PC-3 (cell line): ENCODE measurements at regions not wholly inside any gene's neighbourhood (a gene's known extent, or its start where the extent isn't known, plus 50 kb on each side); places are given as distances from the start of the nearest gene placed in this dataset.

Experiments used
- ATAC-seq: fragments of 200-7000 bp; cut with Tn5 transposase; 2 replicates; pipeline ENCODE4 v1.9.1; 2020; ENCODE audit warnings: mild to moderate bottlenecking, moderate library complexity
- BruUV-seq: library from RNA; stranded (reverse); fragments of 400-500 nt; replicated peaks from 2 replicates; lab custom pipeline; 2021; lab: Mats Ljungman, UMichigan
- CTCF ChIA-PET: fragments of 300-600 bp; sonication (Branson Sonifier 250); formaldehyde crosslinking; loops from one replicate; lab custom pipeline; 2022; ENCODE audit warnings: antibody characterized with exemption; lab: Charles Lee
- POLR2A ChIA-PET: fragments of 300-600 bp; sonication (Branson Sonifier 250); formaldehyde crosslinking; loops from one replicate; lab custom pipeline; 2022; ENCODE audit warnings: antibody characterized with exemption; ENCODE audit not compliant: unreplicated experiment; lab: Charles Lee
- DNase-seq: peaks from one replicate; pipeline ENCODE4 v3.0.0-alpha.2; 2015
- H2AFZ ChIP-seq: fragments of 300-600 bp; sonication (generic); 2 replicates; pipeline ENCODE4 v1.6.0; 2016; ENCODE audit warnings: antibody characterized with exemption, low read length
- H3F3A ChIP-seq: fragments of 300-600 bp; sonication (generic); one replicate; pipeline ENCODE4 v1.6.0; 2017; ENCODE audit warnings: antibody characterized with exemption, low read length, control low read depth, mild to moderate bottlenecking; ENCODE audit not compliant: unreplicated experiment
- H3K27ac ChIP-seq: fragments of 300-600 bp; sonication (generic); 2 replicates; pipeline ENCODE4 v1.5.1; 2016; ENCODE audit warnings: mild to moderate bottlenecking, low read length
- H3K27me3 ChIP-seq: fragments of 300-600 bp; sonication (generic); 2 replicates; pipeline ENCODE4 v1.6.1; 2016; ENCODE audit warnings: low read length, mixed read lengths
- H3K36me3 ChIP-seq: fragments of 300-600 bp; sonication (generic); 2 replicates; pipeline ENCODE4 v1.6.1; 2016; ENCODE audit warnings: low read depth, mixed run types, low read length, mixed read lengths
- H3K4me1 ChIP-seq: fragments of 300-600 bp; sonication (generic); 2 replicates; pipeline ENCODE4 v1.5.1; 2016; ENCODE audit warnings: low read length; ENCODE audit not compliant: insufficient read depth
- H3K4me2 ChIP-seq: fragments of 300-600 bp; sonication (generic); 2 replicates; pipeline ENCODE4 v1.6.0; 2016; ENCODE audit warnings: low read length
- H3K4me3 ChIP-seq: fragments of 300-600 bp; sonication (generic); 2 replicates; pipeline ENCODE4 v1.5.1; 2016; ENCODE audit warnings: mild to moderate bottlenecking, low read length, mixed read lengths
- H3K79me2 ChIP-seq: fragments of 300-600 bp; sonication (generic); 2 replicates; pipeline ENCODE4 v1.6.1; 2017; ENCODE audit warnings: low read length, mixed read lengths
- H3K9ac ChIP-seq: fragments of 300-600 bp; sonication (generic); 2 replicates; pipeline ENCODE4 v1.6.0; 2016; ENCODE audit warnings: mild to moderate bottlenecking, low read length
- H3K9me2 ChIP-seq: fragments of 300-600 bp; sonication (generic); replicated peaks from 2 replicates; pipeline ENCODE4 v1.6.1; 2016; ENCODE audit warnings: mixed run types, low read length, mixed read lengths
- H3K9me3 ChIP-seq: fragments of 300-600 bp; sonication (generic); 2 replicates; pipeline ENCODE4 v1.6.1; 2016; ENCODE audit warnings: low read length, mixed read lengths
- H4K20me1 ChIP-seq: fragments of 300-600 bp; sonication (generic); 2 replicates; pipeline ENCODE4 v1.6.1; 2016; ENCODE audit warnings: low read length, mixed read lengths
- EZH2 ChIP-seq: fragments of 300-600 bp; sonication (generic); IDR thresholded peaks from one replicate; pipeline ENCODE4 v1.6.1; 2017; ENCODE audit warnings: antibody characterized with exemption, mild to moderate bottlenecking, low read length; ENCODE audit not compliant: unreplicated experiment
- EZH2phosphoT487 ChIP-seq: fragments of 300-600 bp; sonication (generic); IDR thresholded peaks from 2 replicates; pipeline ENCODE4 v1.6.1; 2018; ENCODE audit warnings: mild to moderate bottlenecking, antibody characterized with exemption, low read length, borderline replicate concordance
- intact Hi-C: fragments of 100-400 bp; cut with micrococcal nuclease; formaldehyde crosslinking; loops from 2 replicates; pipeline ENCODE4 v1.9.0; 2023
- TF ChIP-seq, protein P1 (sequence below): fragments of 300-600 bp; sonication (generic); conservative IDR thresholded peaks from 2 replicates; pipeline ENCODE4 v1.5.1; 2017; ENCODE audit warnings: antibody characterized with exemption, low read depth, mild to moderate bottlenecking, low read length

DNA sequence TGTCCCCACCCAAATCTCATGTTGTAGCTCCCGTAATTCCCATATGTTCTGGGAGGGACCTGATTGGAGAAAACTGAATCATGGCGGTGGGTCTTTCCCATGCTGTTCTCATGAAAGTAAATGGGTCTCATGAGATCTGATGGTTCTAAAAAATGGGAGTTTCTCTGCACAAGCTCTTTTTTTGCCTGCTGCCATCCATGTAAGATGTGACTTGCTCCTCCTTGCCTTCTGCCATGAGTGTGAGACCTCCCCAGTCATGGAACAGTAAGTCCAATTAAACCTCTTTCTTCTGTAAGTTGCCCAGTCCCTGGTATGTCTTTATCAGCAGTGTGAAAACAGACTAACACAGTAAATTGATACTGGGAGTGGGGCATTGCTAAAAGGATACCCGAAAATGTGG is 1218.4 kb upstream of the CITED2 start:
- no peak for TF ChIP-seq EZH2
- no peak for TF ChIP-seq EZH2phosphoT487
- TF ChIP-seq, protein P1, sequence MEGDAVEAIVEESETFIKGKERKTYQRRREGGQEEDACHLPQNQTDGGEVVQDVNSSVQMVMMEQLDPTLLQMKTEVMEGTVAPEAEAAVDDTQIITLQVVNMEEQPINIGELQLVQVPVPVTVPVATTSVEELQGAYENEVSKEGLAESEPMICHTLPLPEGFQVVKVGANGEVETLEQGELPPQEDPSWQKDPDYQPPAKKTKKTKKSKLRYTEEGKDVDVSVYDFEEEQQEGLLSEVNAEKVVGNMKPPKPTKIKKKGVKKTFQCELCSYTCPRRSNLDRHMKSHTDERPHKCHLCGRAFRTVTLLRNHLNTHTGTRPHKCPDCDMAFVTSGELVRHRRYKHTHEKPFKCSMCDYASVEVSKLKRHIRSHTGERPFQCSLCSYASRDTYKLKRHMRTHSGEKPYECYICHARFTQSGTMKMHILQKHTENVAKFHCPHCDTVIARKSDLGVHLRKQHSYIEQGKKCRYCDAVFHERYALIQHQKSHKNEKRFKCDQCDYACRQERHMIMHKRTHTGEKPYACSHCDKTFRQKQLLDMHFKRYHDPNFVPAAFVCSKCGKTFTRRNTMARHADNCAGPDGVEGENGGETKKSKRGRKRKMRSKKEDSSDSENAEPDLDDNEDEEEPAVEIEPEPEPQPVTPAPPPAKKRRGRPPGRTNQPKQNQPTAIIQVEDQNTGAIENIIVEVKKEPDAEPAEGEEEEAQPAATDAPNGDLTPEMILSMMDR = no peak
- CTCF ChIA-PET = no interaction called here
- H3K9me2 ChIP-seq = no peaks in the 10 kb centered on the region
- no peaks in the 10 kb centered on the region for H4K20me1 ChIP-seq
- no peak overlapping the region for H2AFZ ChIP-seq
- ATAC-seq (no peak), DNase-seq (no peak)
- no peaks in the 10 kb centered on the region for H3K36me3 ChIP-seq
- intact Hi-C loops = no loop called here
- H3K4me2 ChIP-seq = no peak overlapping the region
- no peaks in the 10 kb centered on the region for H3K79me2 ChIP-seq
- no peak overlapping the region for H3K9ac ChIP-seq
- H3K27ac ChIP-seq = no peak overlapping the region
- H3K4me3 ChIP-seq = no peak overlapping the region
- no peaks in the 10 kb centered on the region for H3K27me3 ChIP-seq
- H3F3A ChIP-seq = no peaks in the 10 kb centered on the region
- no TSS peak for BruUV-seq
- H3K9me3 ChIP-seq = no peaks in the 10 kb centered on the region
- H3K4me1 ChIP-seq = no peaks in the 10 kb centered on the region
- POLR2A ChIA-PET = no interaction called here

DNA sequence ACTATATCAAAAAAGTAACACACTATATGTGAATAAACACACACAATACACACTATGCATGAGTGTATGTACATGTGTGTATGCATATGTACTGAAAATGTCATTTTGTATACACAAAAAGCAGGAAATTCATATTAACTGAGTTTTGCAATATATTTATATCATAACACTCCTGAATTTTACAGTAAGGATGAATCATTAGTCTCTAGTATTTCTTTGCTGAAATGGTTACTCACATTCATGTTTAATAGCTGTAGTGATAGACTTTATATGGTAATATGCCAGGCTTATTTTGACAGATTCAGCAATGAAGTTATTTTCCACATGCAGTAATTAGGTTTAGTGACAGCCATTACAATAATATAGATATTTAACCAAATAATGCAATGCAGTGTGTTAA is 1216.2 kb upstream of the CITED2 start:
- H3K27me3 ChIP-seq = no peaks in the 10 kb centered on the region
- ChIA-PET CTCF (no interaction called here), POLR2A (no interaction called here)
- no peaks in the 10 kb centered on the region for H3F3A ChIP-seq
- H2AFZ ChIP-seq = no peak overlapping the region
- no peak overlapping the region for H3K27ac ChIP-seq
- H3K9me2 ChIP-seq = no peaks in the 10 kb centered on the region
- H3K4me3 ChIP-seq = no peak overlapping the region
- no peaks in the 10 kb centered on the region for H3K9me3 ChIP-seq
- H4K20me1 ChIP-seq = no peaks in the 10 kb centered on the region
- no peak overlapping the region for H3K9ac ChIP-seq
- ATAC-seq = peak; percentile 64
- H3K79me2 ChIP-seq = no peaks in the 10 kb centered on the region
- no peaks in the 10 kb centered on the region for H3K4me1 ChIP-seq
- H3K4me2 ChIP-seq = no peak overlapping the region
- DNase-seq = peak; percentile 26
- TF ChIP-seq EZH2 = no peak
- TF ChIP-seq EZH2phosphoT487 = no peak
- TF ChIP-seq, protein P1 = no peak
- H3K36me3 ChIP-seq = no peaks in the 10 kb centered on the region
- BruUV-seq = no TSS peak
- intact Hi-C loops = no loop called here

DNA sequence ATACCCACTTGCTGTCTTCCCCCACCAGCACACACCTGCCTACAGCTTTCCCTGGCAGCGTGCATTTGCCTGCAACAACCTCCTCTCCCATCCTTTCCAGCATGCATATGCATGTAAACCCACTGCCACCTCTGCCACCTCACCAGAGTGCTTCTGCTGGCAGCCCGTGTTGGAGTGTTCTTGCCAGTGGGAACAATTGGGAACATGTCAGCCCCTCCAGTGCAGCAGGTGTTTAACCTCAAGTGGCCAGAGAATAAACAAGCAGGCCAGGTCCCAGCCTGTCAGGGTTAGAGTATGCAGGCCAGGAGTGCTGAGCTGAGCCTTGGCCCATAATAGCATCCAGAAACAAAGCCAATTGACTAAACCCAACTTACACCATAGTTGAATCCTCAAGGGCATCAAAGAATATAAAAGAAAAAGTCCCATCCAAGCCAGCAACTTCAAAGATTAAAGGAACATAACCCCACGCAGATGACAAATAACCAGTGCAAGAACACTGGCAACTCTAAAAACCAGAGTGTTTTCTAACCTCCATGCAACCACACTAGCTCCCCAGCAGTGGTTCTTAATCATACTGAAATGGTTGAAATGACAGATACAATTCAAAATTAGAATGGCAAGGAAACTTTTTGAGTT is 1212.1 kb upstream of the CITED2 start:
- no TSS peak for BruUV-seq
- Histone ChIP-seq H4K20me1 (no peaks in the 10 kb centered on the region), H3K9ac (no peak overlapping the region), H2AFZ (no peak overlapping the region), H3F3A (no peaks in the 10 kb centered on the region), H3K36me3 (no peaks in the 10 kb centered on the region), H3K27me3 (no peaks in the 10 kb centered on the region), H3K4me2 (no peak overlapping the region), H3K79me2 (no peaks in the 10 kb centered on the region), H3K9me3 (no peaks in the 10 kb centered on the region), H3K27ac (no peak overlapping the region), H3K9me2 (no peaks in the 10 kb centered on the region), H3K4me1 (no peaks in the 10 kb centered on the region), H3K4me3 (no peak overlapping the region)
- intact Hi-C loops = no loop called here
- TF ChIP-seq EZH2phosphoT487 (no peak), EZH2 (no peak)
- TF ChIP-seq, protein P1 = no peak
- no peak for ATAC-seq
- DNase-seq = no peak
- POLR2A ChIA-PET = no interaction called here
- CTCF ChIA-PET = no interaction called here
